Sigmoid colon (tissue), 4 donors: ENCODE measurements at regions not wholly inside any gene's neighbourhood (a gene's known extent, or its start where the extent isn't known, plus 50 kb on each side); places are given as distances from the start of the nearest gene placed in this dataset.

Experiments
- POLR2A ChIP-seq, 2 donors: fragments of 450-650 bp; IDR thresholded peaks; one replicate each; pipeline ENCODE4 v1.6.1; 2016; ENCODE audit warnings: antibody characterized with exemption in 2 of 2, mild to moderate bottlenecking in 2 of 2, moderate library complexity in 2 of 2
- POLR2AphosphoS5 ChIP-seq, 4 donors: sonication (generic); formaldehyde crosslinking; IDR thresholded peaks; one replicate each; pipeline ENCODE4 v1.6.1; 2017; ENCODE audit warnings: antibody characterized with exemption in 4 of 4
- TF ChIP-seq, protein P1 (sequence below), 4 experiments: fragments of 450-650 bp in 3 of 4; fragments of 200-600 bp in 1 of 4; IDR thresholded peaks; one replicate each; pipeline ENCODE4 v1.5.1; 2016 to 2019; ENCODE audit warnings: antibody characterized with exemption in 4 of 4, mild to moderate bottlenecking in 3 of 4, moderate library complexity in 2 of 4

GRCh38 chrX:66731398-66731797, 92.5 kb upstream of the EDA2R start:
- TF ChIP-seq, protein P1, sequence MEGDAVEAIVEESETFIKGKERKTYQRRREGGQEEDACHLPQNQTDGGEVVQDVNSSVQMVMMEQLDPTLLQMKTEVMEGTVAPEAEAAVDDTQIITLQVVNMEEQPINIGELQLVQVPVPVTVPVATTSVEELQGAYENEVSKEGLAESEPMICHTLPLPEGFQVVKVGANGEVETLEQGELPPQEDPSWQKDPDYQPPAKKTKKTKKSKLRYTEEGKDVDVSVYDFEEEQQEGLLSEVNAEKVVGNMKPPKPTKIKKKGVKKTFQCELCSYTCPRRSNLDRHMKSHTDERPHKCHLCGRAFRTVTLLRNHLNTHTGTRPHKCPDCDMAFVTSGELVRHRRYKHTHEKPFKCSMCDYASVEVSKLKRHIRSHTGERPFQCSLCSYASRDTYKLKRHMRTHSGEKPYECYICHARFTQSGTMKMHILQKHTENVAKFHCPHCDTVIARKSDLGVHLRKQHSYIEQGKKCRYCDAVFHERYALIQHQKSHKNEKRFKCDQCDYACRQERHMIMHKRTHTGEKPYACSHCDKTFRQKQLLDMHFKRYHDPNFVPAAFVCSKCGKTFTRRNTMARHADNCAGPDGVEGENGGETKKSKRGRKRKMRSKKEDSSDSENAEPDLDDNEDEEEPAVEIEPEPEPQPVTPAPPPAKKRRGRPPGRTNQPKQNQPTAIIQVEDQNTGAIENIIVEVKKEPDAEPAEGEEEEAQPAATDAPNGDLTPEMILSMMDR (IDR thresholded peaks at IDR 0.05), result no peak
- TF ChIP-seq POLR2AphosphoS5 (IDR thresholded peaks at IDR 0.05), result no peak
- TF ChIP-seq POLR2A (IDR thresholded peaks at IDR 0.05), result no peak
